ENCODE measurements at regions not wholly inside any gene's neighbourhood (a gene's known extent, or its start where the extent isn't known, plus 50 kb on each side); places are given as distances from the start of the nearest gene placed in this dataset.

- TF ChIP-seq CBX3 (IDR thresholded peaks at IDR 0.05; ENCODE audit: low read depth) = no peak
- no peak for TF ChIP-seq SIN3A (IDR thresholded peaks at IDR 0.05; ENCODE audit: low read depth)
- H3K9me3 ChIP-seq (ENCODE audit: control insufficient read depth in 1 of 2, insufficient read depth in 1 of 2, low read depth in 1 of 2, low read length in 2 of 2) = no peaks in the 10 kb centered on the region
- ChIA-PET RAD21 (ENCODE audit: low non-redundant PET in 1 of 2, low total read pairs in 2 of 2, uncharacterized antibody in 2 of 2, unreplicated experiment in 2 of 2) (no interaction called here), POLR2A (no interaction called here), CTCF (no interaction called here)
- H3K9me2 ChIP-seq (ENCODE audit: insufficient read depth) = no peaks in the 10 kb centered on the region
- BruUV-seq (replicated peaks) = no TSS peak
- DNase-seq (ENCODE audit: low read depth, low spot score) = no peak
- no peak overlapping the region for H2AFZ ChIP-seq (ENCODE audit: low read depth, low read length, poor library complexity, severe bottlenecking)
- intact Hi-C loops (cut with micrococcal nuclease) = no loop called here
- no peak overlapping the region for H3K4me3 ChIP-seq (replicated peaks in 1 of 2; ENCODE audit: low read depth in 1 of 2, low read length in 2 of 2)
- no peaks in the 10 kb centered on the region for H3K36me3 ChIP-seq (ENCODE audit: control insufficient read depth in 1 of 2, insufficient read depth in 2 of 2, low read length in 2 of 2)
- H3K27ac ChIP-seq (ENCODE audit: low read depth, low read length) = no peak overlapping the region
- H3K4me2 ChIP-seq (ENCODE audit: low read length) = no peak overlapping the region
- no peaks in the 10 kb centered on the region for H3K79me2 ChIP-seq (ENCODE audit: insufficient read depth, low read length)
- no peaks in the 10 kb centered on the region for H3K4me1 ChIP-seq (ENCODE audit: control insufficient read depth in 1 of 2, insufficient read depth in 2 of 2, low read length in 2 of 2)
- H3K27me3 ChIP-seq (ENCODE audit: insufficient read depth, low read length) = no peaks in the 10 kb centered on the region
- H4K20me1 ChIP-seq (ENCODE audit: insufficient read depth) = no peaks in the 10 kb centered on the region
- no peak overlapping the region for H3K9ac ChIP-seq (ENCODE audit: low read length)
- ATAC-seq = no peak
Observed at GRCh38 chr2:150631236-150631821, 143.9 kb upstream of the RND3 start.

GRCh38 chr2:150630587-150631235 is 143.2 kb upstream of the RND3 start:
- Histone ChIP-seq H2AFZ (ENCODE audit: low read depth, low read length, poor library complexity, severe bottlenecking) (no peak overlapping the region), H3K9ac (ENCODE audit: low read length) (no peak overlapping the region), H3K4me3 (replicated peaks in 1 of 2; ENCODE audit: low read depth in 1 of 2, low read length in 2 of 2) (no peak overlapping the region), H3K27ac (ENCODE audit: low read depth, low read length) (no peak overlapping the region), H4K20me1 (ENCODE audit: insufficient read depth) (no peaks in the 10 kb centered on the region), H3K27me3 (ENCODE audit: insufficient read depth, low read length) (no peaks in the 10 kb centered on the region), H3K9me3 (ENCODE audit: control insufficient read depth in 1 of 2, insufficient read depth in 1 of 2, low read depth in 1 of 2, low read length in 2 of 2) (no peaks in the 10 kb centered on the region), H3K36me3 (ENCODE audit: control insufficient read depth in 1 of 2, insufficient read depth in 2 of 2, low read length in 2 of 2) (no peaks in the 10 kb centered on the region), H3K4me2 (ENCODE audit: low read length) (no peak overlapping the region), H3K4me1 (ENCODE audit: control insufficient read depth in 1 of 2, insufficient read depth in 2 of 2, low read length in 2 of 2) (no peaks in the 10 kb centered on the region), H3K79me2 (ENCODE audit: insufficient read depth, low read length) (no peaks in the 10 kb centered on the region), H3K9me2 (ENCODE audit: insufficient read depth) (no peaks in the 10 kb centered on the region)
- BruUV-seq (replicated peaks) = no TSS peak
- POLR2A ChIA-PET = no interaction called here
- CTCF ChIA-PET = no interaction called here
- intact Hi-C loops (cut with micrococcal nuclease) = no loop called here
- RAD21 ChIA-PET (ENCODE audit: low non-redundant PET in 1 of 2, low total read pairs in 2 of 2, uncharacterized antibody in 2 of 2, unreplicated experiment in 2 of 2) = no interaction called here
- DNase-seq (ENCODE audit: low read depth, low spot score) (no peak), ATAC-seq (no peak)
- no peak for TF ChIP-seq TCF7L2 (IDR thresholded peaks at IDR 0.05; ENCODE audit: borderline replicate concordance, extremely low read depth, insufficient read depth, insufficient read length)
- TF ChIP-seq RAD21 (IDR thresholded peaks at IDR 0.05; ENCODE audit: low read depth) = no peak
- no peak for TF ChIP-seq YY1 (IDR thresholded peaks at IDR 0.05; ENCODE audit: extremely low read depth, insufficient replicate concordance, low read depth, low read length)
- TF ChIP-seq EZH2 (IDR thresholded peaks at IDR 0.05) = no peak
- TF ChIP-seq SIN3A (IDR thresholded peaks at IDR 0.05; ENCODE audit: low read depth) = no peak
- no peak for TF ChIP-seq MAX (IDR thresholded peaks at IDR 0.05)
- no peak for TF ChIP-seq ZBTB33 (IDR thresholded peaks at IDR 0.05; ENCODE audit: extremely low read depth, insufficient replicate concordance, low read length)
- no peak for TF ChIP-seq CEBPB (IDR thresholded peaks at IDR 0.05; ENCODE audit: low read depth)
- no peak for TF ChIP-seq EGR1 (IDR thresholded peaks at IDR 0.05; ENCODE audit: low read depth)
- TF ChIP-seq ELF1 (IDR thresholded peaks at IDR 0.05; ENCODE audit: borderline replicate concordance, low read depth) = no peak
- no peak for TF ChIP-seq CBX3 (IDR thresholded peaks at IDR 0.05; ENCODE audit: low read depth)
- no peak for TF ChIP-seq SP1 (IDR thresholded peaks at IDR 0.05; ENCODE audit: low read depth)
- no peak for TF ChIP-seq POLR2A (IDR thresholded peaks at IDR 0.05; ENCODE audit: borderline replicate concordance, extremely low read depth, insufficient read depth, insufficient read length)
- TF ChIP-seq CTCF (IDR thresholded peaks at IDR 0.05 in 2 of 3, conservative IDR thresholded peaks at IDR 0.05 in 1 of 3; ENCODE audit: borderline replicate concordance in 1 of 3, insufficient read depth in 1 of 3, low read depth in 2 of 3, low read length in 2 of 3) = no peak
- TF ChIP-seq FOSL1 (IDR thresholded peaks at IDR 0.05; ENCODE audit: low read depth) = no peak
